Cardiac fibroblast (primary cell): ENCODE measurements at regions not wholly inside any gene's neighbourhood (a gene's known extent, or its start where the extent isn't known, plus 50 kb on each side); places are given as distances from the start of the nearest gene placed in this dataset.

Source experiments
- DNase-seq, 2 donors: peaks; one replicate each; pipeline versions ENCODE4 v3.0.0 to v3.0.0-alpha.2; 2010; ENCODE audit warnings: low read depth in 2 of 2
- H3K4me3 ChIP-seq, 2 donors: replicated peaks in 1 of 2; 1 replicate in 1 of 2; 2 replicates in 1 of 2; pipeline ENCODE4 v1.5.1; 2011; ENCODE audit warnings: low read depth in 2 of 2, low read length in 2 of 2, mild to moderate bottlenecking in 2 of 2, moderate library complexity in 1 of 2
- TF ChIP-seq, protein P1 (sequence below): IDR thresholded peaks from one replicate; pipeline ENCODE4 v1.5.1; 2011; ENCODE audit warnings: low read depth, mild to moderate bottlenecking, low read length, inconsistent platforms

DNA sequence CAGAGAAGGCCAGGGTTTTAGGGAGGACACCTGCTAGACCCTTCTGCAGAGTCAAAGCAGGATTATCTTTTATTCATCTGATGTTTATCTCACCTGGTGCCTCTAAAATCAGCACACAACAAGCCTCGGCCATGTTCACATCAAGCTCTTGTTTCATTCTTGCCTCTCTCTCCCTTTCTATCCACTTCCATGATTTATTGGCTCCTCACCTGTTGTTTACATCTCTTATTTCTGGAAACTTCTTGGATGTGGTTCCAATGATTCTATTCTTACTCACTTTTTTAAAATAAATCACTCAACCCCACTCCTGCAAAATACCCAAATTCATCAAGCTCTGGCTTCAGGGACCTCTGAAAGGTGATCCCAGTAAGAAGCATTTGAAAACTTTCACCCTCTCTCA lies 407.0 kb upstream of the KLF4 start:
- no peak overlapping the region for H3K4me3 ChIP-seq
- TF ChIP-seq, protein P1, sequence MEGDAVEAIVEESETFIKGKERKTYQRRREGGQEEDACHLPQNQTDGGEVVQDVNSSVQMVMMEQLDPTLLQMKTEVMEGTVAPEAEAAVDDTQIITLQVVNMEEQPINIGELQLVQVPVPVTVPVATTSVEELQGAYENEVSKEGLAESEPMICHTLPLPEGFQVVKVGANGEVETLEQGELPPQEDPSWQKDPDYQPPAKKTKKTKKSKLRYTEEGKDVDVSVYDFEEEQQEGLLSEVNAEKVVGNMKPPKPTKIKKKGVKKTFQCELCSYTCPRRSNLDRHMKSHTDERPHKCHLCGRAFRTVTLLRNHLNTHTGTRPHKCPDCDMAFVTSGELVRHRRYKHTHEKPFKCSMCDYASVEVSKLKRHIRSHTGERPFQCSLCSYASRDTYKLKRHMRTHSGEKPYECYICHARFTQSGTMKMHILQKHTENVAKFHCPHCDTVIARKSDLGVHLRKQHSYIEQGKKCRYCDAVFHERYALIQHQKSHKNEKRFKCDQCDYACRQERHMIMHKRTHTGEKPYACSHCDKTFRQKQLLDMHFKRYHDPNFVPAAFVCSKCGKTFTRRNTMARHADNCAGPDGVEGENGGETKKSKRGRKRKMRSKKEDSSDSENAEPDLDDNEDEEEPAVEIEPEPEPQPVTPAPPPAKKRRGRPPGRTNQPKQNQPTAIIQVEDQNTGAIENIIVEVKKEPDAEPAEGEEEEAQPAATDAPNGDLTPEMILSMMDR: no peak

DNA sequence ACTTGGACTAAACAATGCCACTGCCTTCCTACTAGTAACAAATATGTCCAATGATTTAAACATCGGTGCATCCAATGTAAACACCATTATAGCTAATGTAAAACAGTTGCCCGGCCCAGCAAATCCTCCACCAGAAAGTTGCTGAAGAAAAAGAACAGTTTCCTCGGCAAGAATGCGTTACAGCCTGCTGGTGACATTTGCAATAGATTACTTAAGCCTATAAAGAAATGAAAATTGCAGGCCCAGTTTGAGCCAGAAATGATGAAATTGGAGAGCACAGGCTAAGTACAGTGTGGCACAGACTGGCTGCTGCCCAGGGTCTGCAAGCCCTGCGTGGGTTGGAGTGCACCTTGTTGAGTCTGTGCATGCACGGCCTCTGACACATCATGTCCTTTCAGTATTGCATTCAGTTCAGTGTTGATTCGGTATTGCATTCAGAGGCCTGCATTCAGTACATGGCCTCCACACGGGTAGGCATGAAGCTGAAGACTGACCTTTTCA lies 406.0 kb upstream of the KLF4 start:
- TF ChIP-seq, protein P1: no peak
- H3K4me3 ChIP-seq: no peak overlapping the region
- DNase-seq: peak in 1 of 2 donors; percentile 66

More for the DNA sequence above, 407.0 kb upstream of the KLF4 start:
- DNase-seq: no peak

DNA sequence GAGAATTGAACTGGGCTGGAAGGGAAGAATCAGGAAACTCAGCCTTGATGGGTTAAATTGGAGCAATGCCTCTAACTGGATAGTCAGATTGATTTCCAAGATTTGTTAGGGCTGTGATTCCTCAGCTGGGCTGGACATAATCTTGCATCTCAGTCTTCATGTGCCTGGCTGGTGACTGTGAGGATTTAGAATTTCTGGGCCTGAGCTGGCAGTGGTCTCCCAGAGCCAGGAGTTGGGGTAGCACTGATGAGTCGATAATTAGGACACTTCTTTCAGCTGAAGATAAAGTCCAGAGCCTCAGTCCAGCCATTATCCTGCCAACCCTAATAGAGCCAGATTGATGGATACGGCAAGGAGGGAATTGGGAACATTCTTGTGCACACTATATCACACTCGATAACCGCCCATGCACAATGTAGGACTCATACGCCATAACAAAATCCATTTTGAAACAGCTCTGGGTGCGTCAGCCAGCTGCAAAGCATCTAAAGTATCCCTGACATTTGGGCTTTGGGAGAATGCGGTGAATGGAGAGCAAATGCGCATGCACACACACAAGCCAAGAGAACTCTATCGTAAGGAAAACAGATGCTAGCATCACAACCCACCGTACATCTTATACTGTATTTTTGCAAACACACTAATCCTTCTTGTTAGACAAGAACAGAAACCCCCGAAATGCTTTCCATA lies 405.1 kb upstream of the KLF4 start:
- TF ChIP-seq, protein P1: no peak
- DNase-seq: peak; percentile 79 to 95
- no peak overlapping the region for H3K4me3 ChIP-seq

DNA sequence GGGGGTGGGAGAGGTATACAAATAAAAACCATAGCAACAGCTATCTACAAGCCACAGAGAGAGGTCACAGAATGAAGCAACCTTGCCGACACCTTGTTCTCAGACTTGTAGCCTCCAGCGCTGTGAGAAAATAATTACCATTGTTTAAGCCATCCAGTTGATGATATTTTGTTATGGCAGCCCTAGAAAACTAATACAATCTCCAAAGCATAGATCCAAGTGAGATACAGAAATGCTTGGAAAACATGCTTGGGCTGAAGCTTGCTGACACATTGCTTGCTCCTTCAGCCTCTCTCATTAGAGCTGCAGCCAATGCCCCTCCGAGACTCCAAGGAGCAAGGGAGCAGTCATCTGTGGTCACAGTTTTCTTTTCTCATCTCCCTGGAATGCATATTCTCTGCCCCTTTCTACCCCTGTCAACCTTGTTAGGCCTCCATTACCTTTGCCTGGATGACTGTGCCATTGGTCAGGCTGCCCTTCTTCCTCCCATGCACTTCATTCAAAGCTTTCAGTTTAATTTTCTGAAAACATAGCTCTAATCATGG lies 401.4 kb upstream of the KLF4 start:
- TF ChIP-seq, protein P1: no peak
- DNase-seq: peak in 1 of 2 donors; percentile 39
- no peak overlapping the region for H3K4me3 ChIP-seq

DNA sequence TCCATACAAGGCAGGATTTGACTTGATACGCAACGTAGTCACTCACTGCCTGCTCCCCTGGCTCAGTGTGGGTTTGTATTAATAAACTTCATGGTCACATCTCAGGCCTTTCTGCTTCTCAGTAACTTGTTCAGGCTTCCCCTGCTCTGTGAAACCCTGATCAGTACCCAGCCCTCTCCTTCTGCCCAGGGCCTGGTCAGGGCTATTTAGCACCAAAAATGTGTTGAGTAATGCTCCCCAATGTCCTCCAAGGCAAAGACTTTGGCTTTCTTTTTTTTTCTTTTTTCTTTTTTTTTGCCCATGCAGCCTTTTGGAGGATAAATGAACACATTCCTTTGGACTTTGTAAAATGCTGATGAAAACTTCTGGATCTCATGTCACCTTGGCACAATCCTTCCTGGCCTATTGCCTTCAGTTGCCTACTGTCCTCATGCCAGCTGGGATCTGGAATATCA lies 399.2 kb upstream of the KLF4 start:
- no peak overlapping the region for H3K4me3 ChIP-seq
- TF ChIP-seq, protein P1: no peak
- DNase-seq: peak in 1 of 2 donors; percentile 73

DNA sequence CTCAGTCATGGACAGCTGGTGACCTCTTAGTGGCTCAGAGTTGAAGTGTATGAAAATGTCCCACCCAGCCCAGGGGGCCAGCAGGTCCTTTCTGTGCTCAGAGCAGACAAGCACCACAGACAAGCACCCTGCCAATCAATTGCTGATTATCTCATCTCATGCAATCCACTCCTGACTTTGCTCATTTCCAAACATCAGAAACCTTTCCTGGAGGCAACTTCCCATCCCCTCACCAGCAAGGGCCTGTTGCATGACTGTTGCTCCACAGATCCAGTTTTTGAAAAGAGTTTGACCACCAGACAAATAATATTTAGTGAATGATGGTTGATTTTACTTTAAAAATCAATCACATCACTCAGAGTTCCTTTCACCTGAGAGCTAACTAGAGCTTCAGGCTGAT lies 397.3 kb upstream of the KLF4 start:
- H3K4me3 ChIP-seq: no peak overlapping the region
- TF ChIP-seq, protein P1: no peak
- DNase-seq: no peak
